ENCODE measurements at regions not wholly inside any gene's neighbourhood (a gene's known extent, or its start where the extent isn't known, plus 50 kb on each side); places are given as distances from the start of the nearest gene placed in this dataset.
"Not testable (repeated sequence)": the region's sequence is repeated elsewhere in the genome, so short reads cannot be mapped to it uniquely, and the experiment has no call there.

DNA sequence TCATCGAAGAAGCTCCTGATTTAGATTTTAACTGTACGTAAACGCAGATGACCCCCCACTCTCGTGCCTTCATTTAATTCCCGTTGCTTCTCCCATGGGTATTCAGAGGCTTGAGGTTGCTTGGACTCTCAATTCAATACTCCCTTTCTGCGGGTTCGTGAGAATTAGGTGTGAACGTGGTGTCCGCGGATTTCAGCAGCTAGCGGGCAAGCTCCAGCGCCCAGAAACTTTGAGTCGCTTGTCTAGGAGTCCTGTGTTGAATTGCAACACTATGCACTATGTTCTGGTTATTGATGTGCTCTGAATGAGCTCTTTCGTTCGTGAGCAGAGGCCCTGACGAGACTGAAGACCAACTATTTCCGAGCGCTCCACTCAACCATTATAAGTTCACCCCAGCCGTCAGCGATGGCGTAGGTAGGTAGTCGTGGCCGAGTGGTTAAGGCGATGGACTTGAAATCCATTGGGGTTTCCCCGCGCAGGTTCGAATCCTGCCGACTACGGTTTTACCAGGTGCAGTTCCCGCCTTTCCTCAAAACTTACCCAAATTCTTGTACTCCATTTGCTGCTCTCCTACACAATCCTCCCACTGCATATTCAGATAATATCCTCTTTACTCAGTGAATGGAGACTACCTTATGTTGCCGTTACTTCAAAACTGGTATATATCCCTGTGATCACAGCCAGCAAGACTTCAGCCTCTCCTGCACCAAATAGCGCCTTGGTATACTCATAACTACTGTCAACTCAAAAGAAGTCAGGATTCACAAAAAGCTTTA lies 72.6 kb upstream of the ZNF184 start:
- peak; percentile 86 for DNase-seq (ENCODE audit: low read depth)

GRCh38 chr6:27544612-27545260 lies 71.8 kb upstream of the ZNF184 start:
- DNase-seq (ENCODE audit: low read depth), result no peak

- DNase-seq (ENCODE audit: low read depth), result not testable (repeated sequence)
These were observed 71.2 kb upstream of the ZNF184 start for GRCh38 chr6:27544135-27544534.

GRCh38 chr6:27542485-27542884 lies 69.6 kb upstream of the ZNF184 start:
- DNase-seq (ENCODE audit: low read depth), result no peak

- no peak for DNase-seq (ENCODE audit: low read depth)
These were observed 69.0 kb upstream of the ZNF184 start for GRCh38 chr6:27541933-27542297.

DNA sequence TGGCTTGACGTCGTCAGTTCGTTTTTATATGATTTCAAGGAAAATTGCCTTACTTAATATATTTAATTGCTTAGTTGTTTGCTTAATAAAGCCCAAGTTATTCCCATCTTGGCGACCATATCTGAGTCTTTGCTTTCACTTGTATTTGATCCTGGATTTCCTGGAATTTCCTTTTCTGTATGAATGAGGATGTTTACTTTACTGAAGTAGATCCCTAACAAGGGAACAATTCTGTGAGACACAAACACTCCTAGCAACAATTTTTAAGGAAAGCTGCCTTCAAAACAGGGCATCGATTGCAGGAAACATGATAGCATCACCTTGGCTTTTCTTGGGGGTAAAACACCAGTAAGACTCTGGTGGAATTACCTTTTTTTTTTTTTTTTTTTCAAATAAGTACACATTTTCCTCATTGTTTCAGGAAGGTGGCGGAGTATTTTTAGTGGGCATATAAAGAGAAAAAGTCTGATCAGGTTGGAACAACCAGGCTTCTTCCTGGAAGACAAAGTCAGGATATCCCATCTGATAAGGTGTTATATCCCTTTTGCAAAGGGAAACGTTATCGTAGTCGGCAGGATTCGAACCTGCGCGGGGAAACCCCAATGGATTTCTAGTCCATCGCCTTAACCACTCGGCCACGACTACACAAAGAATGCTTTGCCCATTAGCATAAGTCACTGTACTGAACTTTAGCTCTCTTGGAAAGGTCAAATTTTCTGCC lies 68.5 kb upstream of the ZNF184 start:
- peak; percentile 83 for DNase-seq (ENCODE audit: low read depth)

- no peak for DNase-seq (ENCODE audit: low read depth)
These were observed 66.6 kb upstream of the ZNF184 start for GRCh38 chr6:27539551-27539950.

- DNase-seq (ENCODE audit: low read depth), result peak; percentile 93
These were observed 60.1 kb upstream of the ZNF184 start for GRCh38 chr6:27532820-27533538.

DNA sequence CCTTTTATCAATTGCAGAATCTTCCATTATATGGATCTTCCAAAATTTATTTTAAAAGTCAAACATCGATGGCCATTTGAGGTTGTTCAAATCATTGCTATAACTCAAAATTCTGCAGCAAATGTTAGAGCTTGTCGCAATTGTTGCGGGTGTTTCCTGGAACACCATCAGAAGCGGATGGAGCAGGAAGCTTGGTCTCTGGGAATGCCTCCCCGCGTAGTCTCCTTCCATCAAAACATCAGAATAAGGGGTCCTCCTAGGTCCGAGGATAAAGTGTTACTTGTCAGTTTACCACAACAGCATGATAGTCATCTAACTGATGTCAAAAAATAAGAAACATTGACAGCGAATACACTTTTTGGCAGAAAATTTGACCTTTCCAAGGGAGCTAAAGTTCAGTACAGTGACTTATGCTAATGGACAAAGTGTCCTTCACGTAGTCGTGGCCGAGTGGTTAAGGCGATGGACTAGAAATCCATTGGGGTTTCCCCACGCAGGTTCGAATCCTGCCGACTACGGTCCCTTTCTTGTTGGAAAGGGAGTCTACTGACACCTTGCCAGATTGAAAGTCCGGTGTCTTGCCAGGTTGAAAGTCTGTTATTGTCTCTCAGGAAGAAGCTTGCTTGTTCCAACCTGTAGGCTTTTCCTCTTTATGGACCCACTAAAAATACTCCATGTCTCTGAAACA lies 59.0 kb upstream of the ZNF184 start:
- DNase-seq (ENCODE audit: low read depth), result peak; percentile 78

GRCh38 chr6:27529796-27530195 lies 56.9 kb upstream of the ZNF184 start:
- not testable (repeated sequence) for DNase-seq (ENCODE audit: low read depth)

DNA sequence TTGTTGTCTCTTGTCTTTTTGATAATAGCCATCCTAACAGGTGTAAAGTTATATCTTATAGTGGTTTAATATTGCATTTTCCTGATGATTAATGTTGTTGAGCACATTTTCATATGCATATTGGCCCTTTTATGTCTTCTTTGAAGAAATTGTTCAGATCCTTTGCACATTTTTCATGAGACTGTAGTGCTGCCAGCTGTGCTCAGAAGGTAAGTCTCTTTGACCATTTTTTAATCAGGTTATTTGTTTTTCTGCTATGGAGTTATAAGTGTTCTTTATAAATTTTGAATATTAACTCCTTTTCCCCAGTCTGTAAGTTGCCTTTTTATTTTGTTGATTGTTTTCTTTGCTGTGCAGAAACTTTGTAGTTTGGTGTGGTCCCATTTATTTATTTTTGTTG lies 55.8 kb upstream of the ZNF184 start:
- no peak for DNase-seq (ENCODE audit: low read depth)

Data from Daoy (cell line).